ENCODE measurements at regions not wholly inside any gene's neighbourhood (a gene's known extent, or its start where the extent isn't known, plus 50 kb on each side); places are given as distances from the start of the nearest gene placed in this dataset.

- TF ChIP-seq CTCF (IDR thresholded peaks at IDR 0.05; ENCODE audit: low read depth, low read length, missing input control) (no peak), REST (IDR thresholded peaks at IDR 0.05) (no peak)
These were observed 559.8 kb downstream of the LMO4 start for GRCh38 chr1:87888446-87888845.
